ENCODE measurements at regions not wholly inside any gene's neighbourhood (a gene's known extent, or its start where the extent isn't known, plus 50 kb on each side); places are given as distances from the start of the nearest gene placed in this dataset.

DNA sequence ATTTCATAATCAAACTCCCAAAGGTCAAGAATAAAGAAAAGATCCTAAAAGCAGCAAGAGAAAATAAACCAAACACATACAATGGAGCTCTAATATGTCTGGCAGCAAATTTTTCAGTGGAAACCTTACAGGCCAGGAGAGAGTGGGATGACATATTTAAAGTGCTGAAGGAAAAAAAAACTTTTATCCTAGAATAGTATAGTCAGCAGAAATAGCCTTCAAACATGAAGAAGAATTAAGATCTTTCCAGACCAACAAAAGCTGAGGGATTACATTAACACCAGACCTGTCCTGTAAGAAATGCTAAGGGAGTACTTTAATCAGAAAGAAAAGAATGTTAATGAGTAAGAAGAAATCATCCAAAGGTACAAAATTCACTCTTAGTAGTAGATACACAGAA lies 215.7 kb upstream of the IGF1 start:
- H3K27ac Mint-ChIP-seq, result no peak overlapping the region
- H3K4me1 Mint-ChIP-seq, result no peaks in the 10 kb centered on the region
- no peaks in the 10 kb centered on the region for H3K36me3 Mint-ChIP-seq
- CTCF ChIA-PET, result no interaction called here
- DNase-seq (no peak), ATAC-seq (no peak)
- H3K9me3 Mint-ChIP-seq (ENCODE audit: low read depth), result no peaks in the 10 kb centered on the region
- H3K4me3 Mint-ChIP-seq, result no peak overlapping the region
- peaks cover 9% of the 10 kb centered on the region for H3K27me3 Mint-ChIP-seq

DNA sequence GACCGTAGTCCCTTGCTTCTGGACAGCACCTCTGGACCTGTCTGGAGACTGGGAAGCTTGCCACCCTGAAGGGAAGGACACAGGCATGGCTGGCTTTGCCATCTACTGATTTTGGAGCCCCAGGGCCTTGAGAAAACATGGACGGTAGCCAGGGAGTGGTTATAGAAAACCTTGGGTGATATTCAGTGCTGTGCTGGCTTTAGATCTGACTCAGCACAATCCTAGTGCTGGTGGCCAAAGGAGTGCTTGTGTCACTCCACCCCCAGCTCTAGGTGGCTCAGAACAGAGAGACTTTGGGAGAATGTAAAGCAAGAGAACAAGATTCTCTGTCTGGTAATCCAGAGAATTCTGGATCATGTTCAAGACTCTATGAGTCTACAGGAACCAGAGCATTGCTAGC lies 214.5 kb upstream of the IGF1 start:
- H3K9me3 Mint-ChIP-seq (ENCODE audit: low read depth), result no peaks in the 10 kb centered on the region
- H3K4me3 Mint-ChIP-seq, result no peak overlapping the region
- DNase-seq (no peak), ATAC-seq (no peak)
- H3K27me3 Mint-ChIP-seq, result peaks cover 8% of the 10 kb centered on the region
- no peak overlapping the region for H3K27ac Mint-ChIP-seq
- H3K36me3 Mint-ChIP-seq, result no peaks in the 10 kb centered on the region
- CTCF ChIA-PET, result no interaction called here
- H3K4me1 Mint-ChIP-seq, result no peaks in the 10 kb centered on the region

GRCh38 chr12:102691773-102692555 lies 211.6 kb upstream of the IGF1 start:
- DNase-seq, result no peak
- no peaks in the 10 kb centered on the region for H3K4me1 Mint-ChIP-seq
- no peak for ATAC-seq
- no peak overlapping the region for H3K4me3 Mint-ChIP-seq
- no peak overlapping the region for H3K27ac Mint-ChIP-seq
- CTCF ChIA-PET, result no interaction called here
- H3K9me3 Mint-ChIP-seq (ENCODE audit: low read depth), result no peaks in the 10 kb centered on the region
- no peaks in the 10 kb centered on the region for H3K36me3 Mint-ChIP-seq
- H3K27me3 Mint-ChIP-seq, result peaks cover 2% of the 10 kb centered on the region

- H3K36me3 Mint-ChIP-seq, result no peaks in the 10 kb centered on the region
- H3K4me3 Mint-ChIP-seq, result no peak overlapping the region
- no peak for ATAC-seq
- no peaks in the 10 kb centered on the region for H3K4me1 Mint-ChIP-seq
- H3K27ac Mint-ChIP-seq, result no peak overlapping the region
- H3K9me3 Mint-ChIP-seq (ENCODE audit: low read depth), result no peaks in the 10 kb centered on the region
- H3K27me3 Mint-ChIP-seq, result peaks cover 2% of the 10 kb centered on the region
- no peak for DNase-seq
- CTCF ChIA-PET, result no interaction called here
Observed at GRCh38 chr12:102690253-102690652, 209.9 kb upstream of the IGF1 start.

- no peak overlapping the region for H3K27ac Mint-ChIP-seq
- no peak overlapping the region for H3K4me3 Mint-ChIP-seq
- H3K27me3 Mint-ChIP-seq, result peaks cover 2% of the 10 kb centered on the region
- no peaks in the 10 kb centered on the region for H3K36me3 Mint-ChIP-seq
- no peak for DNase-seq
- no peaks in the 10 kb centered on the region for H3K9me3 Mint-ChIP-seq (ENCODE audit: low read depth)
- H3K4me1 Mint-ChIP-seq, result no peaks in the 10 kb centered on the region
- ATAC-seq, result no peak
- CTCF ChIA-PET, result no interaction called here
Observed at GRCh38 chr12:102689701-102690100, 209.3 kb upstream of the IGF1 start.

- CTCF ChIA-PET, result no interaction called here
- DNase-seq (no peak), ATAC-seq (no peak)
- no peak overlapping the region for H3K27ac Mint-ChIP-seq
- no peaks in the 10 kb centered on the region for H3K27me3 Mint-ChIP-seq
- H3K36me3 Mint-ChIP-seq, result no peaks in the 10 kb centered on the region
- H3K9me3 Mint-ChIP-seq (ENCODE audit: low read depth), result no peaks in the 10 kb centered on the region
- no peak overlapping the region for H3K4me3 Mint-ChIP-seq
- H3K4me1 Mint-ChIP-seq, result no peaks in the 10 kb centered on the region
Observed at GRCh38 chr12:102687523-102687922, 207.2 kb upstream of the IGF1 start.

- DNase-seq (no peak), ATAC-seq (no peak)
- H3K27me3 Mint-ChIP-seq, result no peaks in the 10 kb centered on the region
- no peak overlapping the region for H3K27ac Mint-ChIP-seq
- no peak overlapping the region for H3K4me3 Mint-ChIP-seq
- H3K36me3 Mint-ChIP-seq, result no peaks in the 10 kb centered on the region
- CTCF ChIA-PET, result no interaction called here
- H3K4me1 Mint-ChIP-seq, result no peaks in the 10 kb centered on the region
- no peaks in the 10 kb centered on the region for H3K9me3 Mint-ChIP-seq (ENCODE audit: low read depth)
Observed at GRCh38 chr12:102685841-102686240, 205.5 kb upstream of the IGF1 start.

DNA sequence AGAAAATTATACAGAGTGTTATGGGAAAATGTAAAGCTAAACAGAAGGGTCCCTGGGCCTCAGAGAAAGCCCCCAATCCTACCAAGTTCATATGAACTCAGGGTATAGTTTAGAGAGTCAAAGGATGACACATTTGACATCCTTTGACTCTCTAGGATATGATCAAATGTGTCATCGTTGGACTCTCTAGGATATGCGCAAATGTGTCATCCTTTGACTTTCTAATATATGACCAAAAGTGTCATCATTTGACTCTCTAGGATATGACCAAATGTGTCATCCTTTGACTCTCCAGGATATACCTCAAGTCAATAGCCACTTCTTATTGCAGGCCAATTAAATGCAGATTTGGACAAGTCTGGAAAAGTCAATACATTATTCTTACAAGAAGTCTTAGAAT lies 204.8 kb upstream of the IGF1 start:
- no peak for ATAC-seq
- Mint-ChIP-seq H3K4me3 (no peak overlapping the region), H3K27ac (no peak overlapping the region)

GRCh38 chr12:102682366-102683289 lies 202.3 kb upstream of the IGF1 start:
- no peak for DNase-seq
- Mint-ChIP-seq H3K4me3 (no peak overlapping the region), H3K4me1 (no peaks in the 10 kb centered on the region), H3K27me3 (no peaks in the 10 kb centered on the region), H3K27ac (no peak overlapping the region), H3K9me3 (ENCODE audit: low read depth) (no peaks in the 10 kb centered on the region), H3K36me3 (no peaks in the 10 kb centered on the region)
- CTCF ChIA-PET, result no interaction called here
- ATAC-seq, result no peak

More for the DNA sequence above, 204.8 kb upstream of the IGF1 start:
- no peaks in the 10 kb centered on the region for H3K36me3 Mint-ChIP-seq
- no peaks in the 10 kb centered on the region for H3K9me3 Mint-ChIP-seq (ENCODE audit: low read depth)
- no peaks in the 10 kb centered on the region for H3K4me1 Mint-ChIP-seq
- no peaks in the 10 kb centered on the region for H3K27me3 Mint-ChIP-seq
- CTCF ChIA-PET, result no interaction called here
- no peak for DNase-seq

GRCh38 chr12:102681747-102682146 lies 201.4 kb upstream of the IGF1 start:
- DNase-seq (no peak), ATAC-seq (no peak)
- Mint-ChIP-seq H3K27ac (no peak overlapping the region), H3K9me3 (ENCODE audit: low read depth) (no peaks in the 10 kb centered on the region), H3K4me3 (no peak overlapping the region), H3K36me3 (no peaks in the 10 kb centered on the region), H3K4me1 (no peaks in the 10 kb centered on the region), H3K27me3 (no peaks in the 10 kb centered on the region)
- CTCF ChIA-PET, result no interaction called here

- Mint-ChIP-seq H3K4me3 (no peak overlapping the region), H3K27me3 (no peaks in the 10 kb centered on the region), H3K4me1 (no peaks in the 10 kb centered on the region), H3K27ac (no peak overlapping the region), H3K9me3 (ENCODE audit: low read depth) (no peaks in the 10 kb centered on the region), H3K36me3 (no peaks in the 10 kb centered on the region)
- no peak for ATAC-seq
- DNase-seq, result no peak
- CTCF ChIA-PET, result no interaction called here
Observed at GRCh38 chr12:102681309-102681708, 200.9 kb upstream of the IGF1 start.

DNA sequence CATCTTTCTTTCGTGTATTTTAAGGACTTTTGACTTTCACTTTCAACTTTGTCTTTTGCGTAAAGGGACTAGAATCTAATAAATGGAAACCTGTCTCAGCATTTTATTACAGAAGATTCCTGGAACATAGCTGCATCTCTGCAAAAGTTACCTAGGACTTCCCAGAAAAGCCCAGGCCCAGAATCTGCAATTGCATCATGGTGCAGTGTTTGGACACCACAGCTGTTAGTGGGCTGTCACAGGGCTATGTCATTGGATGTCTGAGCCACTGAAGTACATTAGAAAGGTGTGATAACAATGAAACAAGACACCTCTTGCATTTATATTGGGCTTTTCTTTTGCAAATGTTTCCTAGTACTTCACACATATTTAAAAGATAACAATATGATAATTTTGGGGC lies 199.9 kb upstream of the IGF1 start:
- CTCF ChIA-PET, result no interaction called here
- Mint-ChIP-seq H3K4me3 (no peak overlapping the region), H3K36me3 (no peaks in the 10 kb centered on the region), H3K27ac (no peak overlapping the region), H3K27me3 (no peaks in the 10 kb centered on the region), H3K9me3 (ENCODE audit: low read depth) (no peaks in the 10 kb centered on the region), H3K4me1 (no peaks in the 10 kb centered on the region)
- ATAC-seq (no peak), DNase-seq (no peak)

- no peaks in the 10 kb centered on the region for H3K4me1 Mint-ChIP-seq
Observed at GRCh38 chr12:102676812-102677211, 196.4 kb upstream of the IGF1 start.

DNA sequence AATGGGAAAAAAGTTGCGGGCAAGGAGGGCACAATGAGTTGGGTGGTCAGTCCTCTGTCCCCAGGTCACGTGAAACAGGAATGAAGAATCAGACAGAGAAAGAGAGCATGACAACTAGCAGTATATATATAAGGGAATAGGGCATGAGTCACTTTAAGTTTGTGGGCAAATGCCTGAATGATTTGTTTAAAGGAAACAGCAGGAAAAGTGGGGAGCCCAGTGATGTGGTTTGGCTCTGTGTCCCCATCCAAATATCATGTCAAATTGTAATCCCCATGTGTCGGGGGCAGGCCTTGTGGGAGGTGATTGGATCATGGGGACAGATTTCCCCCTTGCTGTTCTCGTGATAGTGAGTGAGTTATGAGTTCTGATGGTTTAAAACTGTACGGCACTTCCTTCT lies 195.3 kb upstream of the IGF1 start:
- Mint-ChIP-seq H3K4me3 (no peak overlapping the region), H3K27me3 (no peaks in the 10 kb centered on the region), H3K27ac (no peak overlapping the region), H3K9me3 (ENCODE audit: low read depth) (peaks cover 5% of the 10 kb centered on the region), H3K4me1 (no peaks in the 10 kb centered on the region), H3K36me3 (no peaks in the 10 kb centered on the region)
- CTCF ChIA-PET, result no interaction called here
- ATAC-seq (no peak), DNase-seq (no peak)

More at GRCh38 chr12:102676812-102677211, 196.4 kb upstream of the IGF1 start:
- H3K27ac Mint-ChIP-seq, result no peak overlapping the region
- H3K9me3 Mint-ChIP-seq (ENCODE audit: low read depth), result peaks cover 5% of the 10 kb centered on the region
- ATAC-seq, result no peak
- no peaks in the 10 kb centered on the region for H3K27me3 Mint-ChIP-seq
- no peaks in the 10 kb centered on the region for H3K36me3 Mint-ChIP-seq
- DNase-seq, result no peak
- H3K4me3 Mint-ChIP-seq, result no peak overlapping the region
- CTCF ChIA-PET, result no interaction called here

All from activated CD8-positive, alpha-beta memory T cell treated with anti-CD3 and anti-CD28 coated beads, Interleukin-2, amount 10 ng/mL, durations not matched to agents 7 days and 5 days (primary cell).